ENCODE measurements at regions not wholly inside any gene's neighbourhood (a gene's known extent, or its start where the extent isn't known, plus 50 kb on each side); places are given as distances from the start of the nearest gene placed in this dataset.

DNA sequence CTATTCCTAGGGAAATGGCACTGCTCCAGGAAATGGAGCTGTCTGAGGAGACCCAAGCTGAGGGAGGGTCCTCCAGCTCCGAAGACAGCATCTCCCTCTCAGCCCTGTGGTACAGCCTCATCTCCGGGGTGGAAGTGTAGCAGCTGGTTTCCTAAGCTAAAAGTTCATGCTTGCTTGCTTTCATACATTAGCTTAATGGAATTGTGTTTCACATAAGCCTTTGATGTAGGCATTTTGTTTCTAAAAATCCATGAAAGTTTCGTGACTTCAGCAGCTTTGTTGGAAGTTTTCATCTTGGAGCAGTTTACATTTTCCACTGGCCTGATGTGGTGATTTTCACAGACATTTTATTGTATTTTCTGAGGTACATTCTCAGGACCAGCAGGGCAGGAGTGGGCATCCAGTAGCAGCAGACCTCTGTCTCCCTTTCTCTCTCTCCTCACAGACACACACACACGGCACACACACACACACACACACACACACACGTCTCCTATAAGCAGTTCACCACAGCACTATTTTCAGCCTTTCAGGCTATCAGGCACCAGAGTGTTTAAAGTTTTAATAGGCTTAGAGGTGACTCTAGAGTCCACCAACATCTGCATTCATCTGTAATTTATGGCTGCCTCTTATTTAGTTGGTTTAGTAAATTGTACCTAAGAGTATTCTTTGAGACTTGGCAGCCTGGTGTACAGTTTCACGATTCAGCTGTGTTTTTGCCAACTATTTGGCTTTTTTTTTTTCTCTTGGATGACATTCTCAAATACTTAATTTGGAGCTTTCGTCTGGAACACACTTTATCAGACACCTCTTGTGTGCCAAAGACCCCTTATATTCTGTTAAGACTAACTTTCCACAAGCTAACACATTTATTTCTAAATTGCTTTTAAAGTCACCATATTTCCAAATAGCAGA is 225.8 kb upstream of the SFRP2 start:
- TF ChIP-seq, protein P1, sequence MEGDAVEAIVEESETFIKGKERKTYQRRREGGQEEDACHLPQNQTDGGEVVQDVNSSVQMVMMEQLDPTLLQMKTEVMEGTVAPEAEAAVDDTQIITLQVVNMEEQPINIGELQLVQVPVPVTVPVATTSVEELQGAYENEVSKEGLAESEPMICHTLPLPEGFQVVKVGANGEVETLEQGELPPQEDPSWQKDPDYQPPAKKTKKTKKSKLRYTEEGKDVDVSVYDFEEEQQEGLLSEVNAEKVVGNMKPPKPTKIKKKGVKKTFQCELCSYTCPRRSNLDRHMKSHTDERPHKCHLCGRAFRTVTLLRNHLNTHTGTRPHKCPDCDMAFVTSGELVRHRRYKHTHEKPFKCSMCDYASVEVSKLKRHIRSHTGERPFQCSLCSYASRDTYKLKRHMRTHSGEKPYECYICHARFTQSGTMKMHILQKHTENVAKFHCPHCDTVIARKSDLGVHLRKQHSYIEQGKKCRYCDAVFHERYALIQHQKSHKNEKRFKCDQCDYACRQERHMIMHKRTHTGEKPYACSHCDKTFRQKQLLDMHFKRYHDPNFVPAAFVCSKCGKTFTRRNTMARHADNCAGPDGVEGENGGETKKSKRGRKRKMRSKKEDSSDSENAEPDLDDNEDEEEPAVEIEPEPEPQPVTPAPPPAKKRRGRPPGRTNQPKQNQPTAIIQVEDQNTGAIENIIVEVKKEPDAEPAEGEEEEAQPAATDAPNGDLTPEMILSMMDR (conservative IDR thresholded peaks at IDR 0.05; ENCODE audit: low read depth, low read length): no peak
- TF ChIP-seq EZH2 (IDR thresholded peaks at IDR 0.05; ENCODE audit: low read length, unreplicated experiment): no peak
